HL-60 (cell line): ENCODE measurements at regions not wholly inside any gene's neighbourhood (a gene's known extent, or its start where the extent isn't known, plus 50 kb on each side); places are given as distances from the start of the nearest gene placed in this dataset.
A peak's percentile ranks its signal among the peaks of the same experiment; 100 is the strongest.

Source experiments
- DNase-seq, 2 experiments: peaks; one replicate each; pipeline ENCODE4 v3.0.0-alpha.2; 2010 to 2020; ENCODE audit warnings: low read depth in 1 of 2, low spot score in 1 of 2
- H3K27ac ChIP-seq: fragments of 250-450 bp; sonication (Bioruptor Pico); replicated peaks from 2 replicates; pipeline ENCODE4 v1.5.1; 2020; ENCODE audit warnings: mild to moderate bottlenecking, moderate library complexity
- H3K27me3 ChIP-seq: fragments of 250-450 bp; sonication (Bioruptor Pico); 2 replicates; pipeline ENCODE4 v1.5.1; 2021; ENCODE audit warnings: mild to moderate bottlenecking, moderate library complexity; ENCODE audit not compliant: insufficient read depth, poor library complexity, severe bottlenecking
- H3K4me3 ChIP-seq: replicated peaks from 2 replicates; pipeline ENCODE4 v1.5.1; 2011; ENCODE audit warnings: mild to moderate bottlenecking, control low read depth, low read length; ENCODE audit not compliant: insufficient read depth
- CTCF ChIP-seq: IDR thresholded peaks from one replicate; pipeline ENCODE4 v1.5.1; 2011; ENCODE audit warnings: low read length, control low read depth, inconsistent platforms; ENCODE audit not compliant: insufficient read depth
- GABPA ChIP-seq: IDR thresholded peaks from 2 replicates; pipeline ENCODE4 v1.6.1; 2012; ENCODE audit warnings: low read depth
- POLR2AphosphoS5 ChIP-seq: IDR thresholded peaks from 2 replicates; pipeline ENCODE4 v1.6.1; 2012; ENCODE audit warnings: low read depth
- REST ChIP-seq: IDR thresholded peaks from 2 replicates; pipeline ENCODE4 v1.6.1; 2012; ENCODE audit warnings: low read depth; ENCODE audit not compliant: insufficient replicate concordance
- SPI1 ChIP-seq: IDR thresholded peaks from 2 replicates; pipeline ENCODE4 v1.6.1; 2012; ENCODE audit warnings: low read depth, mild to moderate bottlenecking, borderline replicate concordance

GRCh38 chr13:50114961-50115360, 99.7 kb downstream of the KCNRG start:
- no peaks in the 10 kb centered on the region for H3K27me3 ChIP-seq
- no peak for DNase-seq
- no peak for TF ChIP-seq REST
- TF ChIP-seq GABPA, result no peak
- TF ChIP-seq CTCF, result no peak
- TF ChIP-seq POLR2AphosphoS5, result no peak
- no peak for TF ChIP-seq SPI1
- no peak overlapping the region for H3K4me3 ChIP-seq
- no peak overlapping the region for H3K27ac ChIP-seq

DNA sequence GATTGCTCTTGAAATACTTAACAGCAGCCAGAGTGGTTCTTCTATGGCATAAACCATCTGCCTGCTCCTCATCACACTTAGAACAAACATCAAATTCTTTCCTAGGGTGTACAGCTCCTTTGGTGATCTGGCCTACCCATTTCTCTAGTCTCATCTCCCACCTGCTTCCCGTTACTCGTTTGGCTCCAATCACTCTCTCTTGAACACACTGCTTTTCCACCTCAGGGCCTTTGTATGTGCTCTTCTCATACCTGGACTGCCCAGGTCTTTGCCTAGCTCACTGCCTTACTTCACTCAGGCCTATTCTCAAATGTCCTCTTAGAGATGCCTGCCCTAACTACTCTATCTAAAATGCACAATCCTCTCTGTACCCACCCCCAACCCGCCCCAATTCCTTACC, 100.5 kb downstream of the KCNRG start:
- DNase-seq, result no peak
- Histone ChIP-seq H3K4me3 (no peak overlapping the region), H3K27ac (no peak overlapping the region), H3K27me3 (no peaks in the 10 kb centered on the region)
- TF ChIP-seq CTCF (no peak), SPI1 (no peak), POLR2AphosphoS5 (no peak), GABPA (no peak), REST (no peak)

- Histone ChIP-seq H3K27me3 (no peaks in the 10 kb centered on the region), H3K27ac (peak overlapping the region; percentile 26)
- TF ChIP-seq SPI1 (peak; percentile 11; the same call in 1 of the 2 replicates), REST (no peak)
Observed at GRCh38 chr13:50116430-50116973, 101.3 kb downstream of the KCNRG start.

More at GRCh38 chr13:50116430-50116973, 101.3 kb downstream of the KCNRG start:
- DNase-seq, result no peak
- no peak overlapping the region; the same call in 1 of the 2 replicates for H3K4me3 ChIP-seq
